Right lobe of liver (tissue), 6 donors: ENCODE measurements at regions not wholly inside any gene's neighbourhood (a gene's known extent, or its start where the extent isn't known, plus 50 kb on each side); places are given as distances from the start of the nearest gene placed in this dataset.

Experiments used
- ATAC-seq, 4 donors: fragments of 200-7000 bp; cut with Tn5 transposase; one replicate each; pipeline ENCODE4 v1.9.1; 2020; ENCODE audit warnings: mild to moderate bottlenecking in 4 of 4, moderate library complexity in 4 of 4
- DNase-seq, 3 donors: peaks; one replicate each; pipeline ENCODE4 v3.0.0-alpha.2; 2020
- H3K27ac ChIP-seq, 3 donors: fragments of 200-600 bp; one replicate each; pipeline ENCODE4 v1.8.0; 2022
- H3K27me3 ChIP-seq, 2 donors: fragments of 200-600 bp; one replicate each; pipeline ENCODE4 v1.8.0; 2022
- H3K36me3 ChIP-seq, 4 donors: fragments of 200-600 bp; sonication (generic) in 1 of 4; one replicate each; pipeline versions ENCODE4 v1.5.1 to v1.8.0; 2017 to 2022; ENCODE audit warnings: control low read depth in 1 of 4
- H3K4me1 ChIP-seq, 4 donors: fragments of 200-600 bp; sonication (generic) in 1 of 4; one replicate each; pipeline versions ENCODE4 v1.5.1 to v1.8.0; 2017 to 2022; ENCODE audit warnings: control low read depth in 1 of 4
- H3K4me3 ChIP-seq, 3 donors: fragments of 200-600 bp; one replicate each; pipeline ENCODE4 v1.8.0; 2022
- H3K9me3 ChIP-seq, 4 donors: fragments of 200-600 bp; sonication (generic) in 1 of 4; one replicate each; pipeline versions ENCODE4 v1.5.1 to v1.8.0; 2017 to 2022; ENCODE audit warnings: control low read depth in 1 of 4
- POLR2A ChIP-seq: fragments of 450-650 bp; IDR thresholded peaks from one replicate; pipeline ENCODE4 v1.6.1; 2017; ENCODE audit warnings: antibody characterized with exemption, mild to moderate bottlenecking
- WGBS: methylation state at CpG from one replicate; pipeline ENCODE4 v1.1.6; 2018; ENCODE audit warnings: low coverage, low lambda C conversion rate; ENCODE audit not compliant: insufficient coverage; ENCODE audit errors: missing lambda C conversion rate; 5-methylcytosine and 5-hydroxymethylcytosine counted together
- intact Hi-C, 2 donors: fragments of 100-400 bp; cut with DNase I; formaldehyde crosslinking; loops; one replicate each; pipeline versions ENCODE4 v1.11.2 to v1.14.1; 2022
- TF ChIP-seq, protein P1 (sequence below), 4 donors: fragments of 200-600 bp in 3 of 4; fragments of 450-650 bp in 1 of 4; IDR thresholded peaks; one replicate each; pipeline versions ENCODE4 v1.5.1 to v1.8.0; 2016 to 2022; ENCODE audit warnings: antibody characterized with exemption in 4 of 4, mild to moderate bottlenecking in 2 of 4
- donor health status: DM: no; HTN: yes; CAD: no.
- donor health status: DM: no; HTN: no; CAD: no.
- donor health status: DM: no; HTN: no; CAD: no.
- donor health status: DM: no; HTN: yes; CAD: no.
- donor health status: DM: no; HTN: yes; CAD: no.

DNA sequence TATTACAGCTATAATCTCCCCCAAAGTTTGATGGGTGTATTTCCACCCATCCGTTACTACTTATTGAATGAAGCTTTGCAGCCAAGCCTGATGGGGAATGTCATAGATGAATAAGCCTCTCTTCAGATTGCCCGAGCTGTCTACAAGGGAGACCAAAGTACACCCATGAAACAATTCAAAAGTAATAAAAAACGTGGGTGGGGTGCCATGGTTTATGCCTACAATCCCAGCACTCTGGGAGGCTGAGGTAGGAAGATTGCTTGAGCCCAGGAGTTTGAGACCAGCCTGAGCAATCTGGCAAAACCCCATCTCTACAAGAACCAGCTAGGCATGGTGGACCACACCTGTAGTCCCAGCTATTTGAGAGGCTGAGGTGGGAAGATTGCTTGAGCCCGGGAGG, 419.2 kb downstream of the FGF9 start:
- no peak for DNase-seq
- intact Hi-C loops = no loop called here
- no peaks in the 10 kb centered on the region for H3K36me3 ChIP-seq
- no peak overlapping the region for H3K4me3 ChIP-seq
- no peaks in the 10 kb centered on the region for H3K27me3 ChIP-seq
- no peaks in the 10 kb centered on the region for H3K4me1 ChIP-seq
- no peaks in the 10 kb centered on the region for H3K9me3 ChIP-seq
- no peak overlapping the region for H3K27ac ChIP-seq
- 69% methylated on average over 3 of the region's 4 CpGs for WGBS
- no peak for TF ChIP-seq POLR2A
- ATAC-seq = no peak

- ATAC-seq (no peak), DNase-seq (no peak)
- WGBS = 54% methylated on average over 10 of the region's 10 CpGs
- TF ChIP-seq, protein P1, sequence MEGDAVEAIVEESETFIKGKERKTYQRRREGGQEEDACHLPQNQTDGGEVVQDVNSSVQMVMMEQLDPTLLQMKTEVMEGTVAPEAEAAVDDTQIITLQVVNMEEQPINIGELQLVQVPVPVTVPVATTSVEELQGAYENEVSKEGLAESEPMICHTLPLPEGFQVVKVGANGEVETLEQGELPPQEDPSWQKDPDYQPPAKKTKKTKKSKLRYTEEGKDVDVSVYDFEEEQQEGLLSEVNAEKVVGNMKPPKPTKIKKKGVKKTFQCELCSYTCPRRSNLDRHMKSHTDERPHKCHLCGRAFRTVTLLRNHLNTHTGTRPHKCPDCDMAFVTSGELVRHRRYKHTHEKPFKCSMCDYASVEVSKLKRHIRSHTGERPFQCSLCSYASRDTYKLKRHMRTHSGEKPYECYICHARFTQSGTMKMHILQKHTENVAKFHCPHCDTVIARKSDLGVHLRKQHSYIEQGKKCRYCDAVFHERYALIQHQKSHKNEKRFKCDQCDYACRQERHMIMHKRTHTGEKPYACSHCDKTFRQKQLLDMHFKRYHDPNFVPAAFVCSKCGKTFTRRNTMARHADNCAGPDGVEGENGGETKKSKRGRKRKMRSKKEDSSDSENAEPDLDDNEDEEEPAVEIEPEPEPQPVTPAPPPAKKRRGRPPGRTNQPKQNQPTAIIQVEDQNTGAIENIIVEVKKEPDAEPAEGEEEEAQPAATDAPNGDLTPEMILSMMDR (IDR thresholded peaks at IDR 0.05) = no peak
- no peak for TF ChIP-seq POLR2A
- no peaks in the 10 kb centered on the region for H3K4me1 ChIP-seq
- no peak overlapping the region for H3K27ac ChIP-seq
- no peaks in the 10 kb centered on the region for H3K27me3 ChIP-seq
- no peaks in the 10 kb centered on the region for H3K36me3 ChIP-seq
- intact Hi-C loops = no loop called here
- H3K4me3 ChIP-seq = no peak overlapping the region
- H3K9me3 ChIP-seq = no peaks in the 10 kb centered on the region
Observed at GRCh38 chr13:22091222-22091970, 420.5 kb downstream of the FGF9 start.

GRCh38 chr13:22091971-22092300, 421.1 kb downstream of the FGF9 start:
- ATAC-seq (no peak), DNase-seq (no peak)
- Histone ChIP-seq H3K27ac (no peak overlapping the region), H3K36me3 (no peaks in the 10 kb centered on the region), H3K27me3 (no peaks in the 10 kb centered on the region), H3K9me3 (no peaks in the 10 kb centered on the region), H3K4me3 (no peak overlapping the region), H3K4me1 (no peaks in the 10 kb centered on the region)
- WGBS = 48% methylated on average over 3 of the region's 6 CpGs
- TF ChIP-seq, protein P1 (IDR thresholded peaks at IDR 0.05) = no peak
- TF ChIP-seq POLR2A = no peak
- intact Hi-C loops = no loop called here

- Histone ChIP-seq H3K36me3 (no peaks in the 10 kb centered on the region), H3K27me3 (no peaks in the 10 kb centered on the region), H3K4me1 (no peaks in the 10 kb centered on the region), H3K4me3 (no peak overlapping the region), H3K9me3 (no peaks in the 10 kb centered on the region), H3K27ac (no peak overlapping the region)
- TF ChIP-seq, protein P1 (IDR thresholded peaks at IDR 0.05) = no peak
- TF ChIP-seq POLR2A = no peak
- no peak for DNase-seq
- 71% methylated on average over 5 of the region's 5 CpGs for WGBS
- intact Hi-C loops = no loop called here
- ATAC-seq = no peak
Observed at GRCh38 chr13:22092791-22093560, 422.1 kb downstream of the FGF9 start.

DNA sequence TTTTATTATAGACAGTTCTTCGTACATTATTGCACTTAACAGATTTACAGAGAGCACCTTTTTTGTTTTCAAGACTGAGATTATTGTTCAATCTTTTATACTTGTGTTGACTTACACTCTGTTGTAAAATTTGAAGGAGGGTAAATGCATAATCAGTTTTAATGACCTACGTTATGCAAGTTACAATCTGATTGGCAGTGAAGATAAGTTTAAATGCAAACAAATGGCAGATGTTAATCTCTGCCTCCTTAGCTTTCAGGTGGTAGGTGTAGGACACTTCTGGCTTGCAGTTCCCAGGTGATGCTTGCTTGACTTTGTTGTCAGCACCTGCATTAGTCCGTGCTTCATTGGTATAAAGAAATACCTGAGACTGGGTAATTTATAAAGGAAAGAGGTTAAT, 424.9 kb downstream of the FGF9 start:
- Histone ChIP-seq H3K9me3 (no peaks in the 10 kb centered on the region), H3K27me3 (no peaks in the 10 kb centered on the region), H3K36me3 (no peaks in the 10 kb centered on the region), H3K4me1 (no peaks in the 10 kb centered on the region), H3K27ac (no peak overlapping the region), H3K4me3 (no peak overlapping the region)
- TF ChIP-seq, protein P1 (IDR thresholded peaks at IDR 0.05) = no peak
- no peak for TF ChIP-seq POLR2A
- intact Hi-C loops = no loop called here
- ATAC-seq = no peak
- 43% methylated on average over 3 of the region's 3 CpGs for WGBS
- no peak for DNase-seq
